NB4 (cell line): ENCODE measurements at regions not wholly inside any gene's neighbourhood (a gene's known extent, or its start where the extent isn't known, plus 50 kb on each side); places are given as distances from the start of the nearest gene placed in this dataset.

ENCODE experiments used
- DNase-seq: peaks from one replicate; pipeline ENCODE4 v3.0.0; 2010; ENCODE audit warnings: low read depth
- H3K4me3 ChIP-seq: one replicate; pipeline ENCODE4 v1.5.1; 2011; ENCODE audit warnings: mild to moderate bottlenecking, low read depth, low read length, moderate library complexity
- CTCF ChIP-seq: IDR thresholded peaks from one replicate; pipeline ENCODE4 v1.5.1; 2012; ENCODE audit warnings: low read depth, low read length
- MYC ChIP-seq: IDR thresholded peaks from 2 replicates; pipeline ENCODE4 v1.6.1; 2011; ENCODE audit warnings: low read depth, low read length
- POLR2A ChIP-seq: IDR thresholded peaks from 2 replicates; pipeline ENCODE4 v1.6.1; 2011; ENCODE audit warnings: mild to moderate bottlenecking; ENCODE audit not compliant: insufficient read length; ENCODE audit errors: extremely low read depth
- TF ChIP-seq, protein P1 (sequence below): IDR thresholded peaks from 2 replicates; pipeline ENCODE4 v1.6.1; 2011; ENCODE audit warnings: low read depth, low read length

DNA sequence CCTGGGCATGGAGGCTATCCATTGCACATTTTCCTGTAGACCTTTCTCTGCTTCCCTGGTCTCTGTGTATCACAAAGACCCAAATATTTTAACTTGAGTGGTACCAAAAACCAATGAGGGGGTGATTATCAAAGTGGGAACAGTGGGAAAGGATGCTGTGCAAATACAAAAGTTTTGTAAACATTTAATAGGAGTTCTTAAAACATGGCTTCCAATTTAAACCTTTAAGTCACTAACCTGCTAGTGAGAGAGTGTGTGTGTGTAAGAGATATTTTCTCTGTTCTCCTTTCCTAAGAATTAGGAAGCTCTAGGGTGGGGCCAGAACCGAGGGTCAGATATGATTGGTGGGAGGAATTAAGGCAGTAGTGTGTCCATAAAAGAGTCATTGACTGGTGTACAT, 64.5 kb upstream of the ARHGAP5 start:
- H3K4me3 ChIP-seq: no peak overlapping the region
- DNase-seq: no peak
- TF ChIP-seq, protein P1, sequence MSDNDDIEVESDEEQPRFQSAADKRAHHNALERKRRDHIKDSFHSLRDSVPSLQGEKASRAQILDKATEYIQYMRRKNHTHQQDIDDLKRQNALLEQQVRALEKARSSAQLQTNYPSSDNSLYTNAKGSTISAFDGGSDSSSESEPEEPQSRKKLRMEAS: no peak
- no peak for TF ChIP-seq CTCF
- no peak for TF ChIP-seq POLR2A
- TF ChIP-seq MYC: no peak

DNA sequence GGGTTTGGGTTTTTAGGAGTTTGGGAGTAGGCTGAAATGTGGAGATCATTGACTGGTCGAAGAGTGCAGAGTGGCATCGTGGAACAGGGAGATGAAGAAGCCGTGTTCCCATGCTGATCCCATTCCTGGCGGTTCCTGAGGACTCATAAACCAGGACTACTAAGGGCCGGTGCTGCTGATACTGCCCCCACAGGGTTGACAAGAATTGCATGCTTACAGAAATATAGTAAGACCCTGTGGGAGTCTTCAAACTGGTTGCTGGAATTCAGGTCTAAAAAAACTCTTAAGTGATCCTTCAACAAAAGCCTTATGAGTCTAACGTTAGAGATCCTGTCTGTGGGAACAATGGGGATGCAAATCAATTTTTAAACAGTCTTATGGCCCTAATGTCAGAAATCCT, 64.0 kb upstream of the ARHGAP5 start:
- no peak for DNase-seq
- H3K4me3 ChIP-seq: no peak overlapping the region
- TF ChIP-seq, protein P1: no peak
- no peak for TF ChIP-seq POLR2A

- TF ChIP-seq POLR2A (no peak), MYC (no peak), CTCF (no peak)
- TF ChIP-seq, protein P1: no peak
- H3K4me3 ChIP-seq: no peak overlapping the region
- DNase-seq: no peak
Observed at GRCh38 chr14:32014057-32014456, 63.0 kb upstream of the ARHGAP5 start.

- no peak overlapping the region for H3K4me3 ChIP-seq
- no peak for DNase-seq
- TF ChIP-seq CTCF (no peak), MYC (no peak), POLR2A (no peak)
- TF ChIP-seq, protein P1: no peak
Observed at GRCh38 chr14:32014498-32014897, 62.6 kb upstream of the ARHGAP5 start.

GRCh38 chr14:32015166-32015565, 61.9 kb upstream of the ARHGAP5 start:
- TF ChIP-seq, protein P1: no peak
- no peak for TF ChIP-seq MYC
- no peak for TF ChIP-seq POLR2A
- TF ChIP-seq CTCF: no peak
- DNase-seq: no peak
- no peak overlapping the region for H3K4me3 ChIP-seq

GRCh38 chr14:32017587-32017986, 59.5 kb upstream of the ARHGAP5 start:
- no peak for DNase-seq
- TF ChIP-seq CTCF: no peak
- TF ChIP-seq, protein P1: no peak
- no peak for TF ChIP-seq MYC
- TF ChIP-seq POLR2A: no peak

More at GRCh38 chr14:32017587-32017986, 59.5 kb upstream of the ARHGAP5 start:
- no peak overlapping the region for H3K4me3 ChIP-seq
